ENCODE measurements at regions not wholly inside any gene's neighbourhood (a gene's known extent, or its start where the extent isn't known, plus 50 kb on each side); places are given as distances from the start of the nearest gene placed in this dataset.

DNA sequence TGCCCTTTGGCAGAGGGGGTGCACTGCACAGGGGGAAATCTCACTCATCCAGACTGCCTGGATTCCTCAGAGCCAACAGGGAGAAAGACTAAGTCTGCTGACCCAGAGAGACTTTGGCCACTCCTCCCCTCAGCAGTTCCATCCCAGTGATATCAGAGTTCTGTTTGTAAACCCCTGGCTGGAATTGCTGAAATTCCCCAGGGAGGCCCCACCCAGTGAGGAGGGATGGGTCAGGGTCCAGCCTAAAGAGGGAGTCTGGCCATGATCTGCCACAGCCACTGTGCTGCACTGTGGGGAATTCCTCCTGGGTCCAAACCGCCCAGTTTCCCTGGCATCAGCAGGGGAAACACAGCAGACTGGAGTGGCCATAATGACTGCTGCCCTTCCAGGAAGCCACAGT is 54.9 kb upstream of the USP15 start:
- no peak overlapping the region for H3K27ac ChIP-seq
- no peak overlapping the region for H3K9ac ChIP-seq
- H3K79me2 ChIP-seq (ENCODE audit: insufficient read depth, low read depth), result no peaks in the 10 kb centered on the region
- no peaks in the 10 kb centered on the region for H3K27me3 ChIP-seq (ENCODE audit: insufficient read depth, low read depth)
- TF ChIP-seq, protein P1, sequence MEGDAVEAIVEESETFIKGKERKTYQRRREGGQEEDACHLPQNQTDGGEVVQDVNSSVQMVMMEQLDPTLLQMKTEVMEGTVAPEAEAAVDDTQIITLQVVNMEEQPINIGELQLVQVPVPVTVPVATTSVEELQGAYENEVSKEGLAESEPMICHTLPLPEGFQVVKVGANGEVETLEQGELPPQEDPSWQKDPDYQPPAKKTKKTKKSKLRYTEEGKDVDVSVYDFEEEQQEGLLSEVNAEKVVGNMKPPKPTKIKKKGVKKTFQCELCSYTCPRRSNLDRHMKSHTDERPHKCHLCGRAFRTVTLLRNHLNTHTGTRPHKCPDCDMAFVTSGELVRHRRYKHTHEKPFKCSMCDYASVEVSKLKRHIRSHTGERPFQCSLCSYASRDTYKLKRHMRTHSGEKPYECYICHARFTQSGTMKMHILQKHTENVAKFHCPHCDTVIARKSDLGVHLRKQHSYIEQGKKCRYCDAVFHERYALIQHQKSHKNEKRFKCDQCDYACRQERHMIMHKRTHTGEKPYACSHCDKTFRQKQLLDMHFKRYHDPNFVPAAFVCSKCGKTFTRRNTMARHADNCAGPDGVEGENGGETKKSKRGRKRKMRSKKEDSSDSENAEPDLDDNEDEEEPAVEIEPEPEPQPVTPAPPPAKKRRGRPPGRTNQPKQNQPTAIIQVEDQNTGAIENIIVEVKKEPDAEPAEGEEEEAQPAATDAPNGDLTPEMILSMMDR (conservative IDR thresholded peaks at IDR 0.05; ENCODE audit: low read depth, low read length), result no peak
- H4K20me1 ChIP-seq (ENCODE audit: insufficient read depth), result no peaks in the 10 kb centered on the region
- no peak overlapping the region for H2AFZ ChIP-seq (ENCODE audit: low read depth)
- no peak overlapping the region for H3K4me2 ChIP-seq
- H3K4me3 ChIP-seq (IDR thresholded peaks at IDR 0.05; ENCODE audit: insufficient read depth, low read depth, low read length), result no peak overlapping the region
- no peaks in the 10 kb centered on the region for H3K36me3 ChIP-seq (ENCODE audit: insufficient read depth)
- no peaks in the 10 kb centered on the region for H3K4me1 ChIP-seq (ENCODE audit: low read depth, poor library complexity, severe bottlenecking)

DNA sequence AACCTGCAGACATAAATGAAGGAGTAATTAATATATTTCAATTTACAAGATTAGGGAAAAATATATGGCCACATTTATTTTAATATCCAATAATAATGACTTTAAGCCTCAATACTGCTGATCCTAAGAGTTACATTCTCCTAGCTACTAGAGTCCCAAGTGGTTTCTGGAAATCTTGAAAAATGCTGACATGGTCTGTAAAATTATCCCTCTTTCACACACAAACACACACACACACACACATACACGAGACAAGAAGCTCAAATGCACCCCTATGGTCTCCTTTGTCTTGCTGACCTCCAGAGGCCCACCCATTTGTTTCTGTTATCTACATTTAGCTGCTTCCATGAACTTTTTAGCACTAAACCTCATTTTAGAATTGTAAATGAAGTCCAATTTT is 53.0 kb upstream of the USP15 start:
- no peaks in the 10 kb centered on the region for H4K20me1 ChIP-seq (ENCODE audit: insufficient read depth)
- H3K9ac ChIP-seq, result no peak overlapping the region
- H3K4me1 ChIP-seq (ENCODE audit: low read depth, poor library complexity, severe bottlenecking), result no peaks in the 10 kb centered on the region
- H2AFZ ChIP-seq (ENCODE audit: low read depth), result no peak overlapping the region
- no peak overlapping the region for H3K4me2 ChIP-seq
- TF ChIP-seq, protein P1 (conservative IDR thresholded peaks at IDR 0.05; ENCODE audit: low read depth, low read length), result no peak
- no peak overlapping the region for H3K4me3 ChIP-seq (IDR thresholded peaks at IDR 0.05; ENCODE audit: insufficient read depth, low read depth, low read length)
- H3K79me2 ChIP-seq (ENCODE audit: insufficient read depth, low read depth), result no peaks in the 10 kb centered on the region
- no peak overlapping the region for H3K27ac ChIP-seq
- H3K27me3 ChIP-seq (ENCODE audit: insufficient read depth, low read depth), result no peaks in the 10 kb centered on the region
- no peaks in the 10 kb centered on the region for H3K36me3 ChIP-seq (ENCODE audit: insufficient read depth)
